Anterior cingulate cortex (tissue), 58 donors: ENCODE measurements at regions not wholly inside any gene's neighbourhood (a gene's known extent, or its start where the extent isn't known, plus 50 kb on each side); places are given as distances from the start of the nearest gene placed in this dataset.

ENCODE experiments used
- DNase-seq, 58 donors: peaks; one replicate each; lab custom pipeline; 2025; lab: John Stamatoyannopoulos, UW

- DNase-seq, result no peak
Measured at GRCh38 chr2:150639383-150639782, 151.9 kb upstream of the RND3 start.

- DNase-seq, result no peak
Measured at GRCh38 chr2:150631236-150631821, 143.9 kb upstream of the RND3 start.

- peak in 11 of 58 donors; percentile 2 to 63 (median 19) for DNase-seq
Measured at GRCh38 chr2:150630587-150631235, 143.2 kb upstream of the RND3 start.

GRCh38 chr2:150627526-150627925 is 140.1 kb upstream of the RND3 start:
- DNase-seq, result no peak

- no peak for DNase-seq
Measured at GRCh38 chr2:150626934-150627411, 139.5 kb upstream of the RND3 start.

GRCh38 chr2:150625741-150626140 is 138.3 kb upstream of the RND3 start:
- no peak for DNase-seq

GRCh38 chr2:150625303-150625702 is 137.8 kb upstream of the RND3 start:
- no peak for DNase-seq

GRCh38 chr2:150624001-150624401 is 136.5 kb upstream of the RND3 start:
- DNase-seq, result peak in 1 of 58 donors; percentile 11

- DNase-seq, result no peak
Measured at GRCh38 chr2:150621526-150622213, 134.2 kb upstream of the RND3 start.

GRCh38 chr2:150620855-150621254 is 133.4 kb upstream of the RND3 start:
- DNase-seq, result no peak

GRCh38 chr2:150620416-150620815 is 132.9 kb upstream of the RND3 start:
- DNase-seq, result no peak

- no peak for DNase-seq
Measured at GRCh38 chr2:150619607-150620330, 132.3 kb upstream of the RND3 start.

GRCh38 chr2:150618245-150618895 is 130.9 kb upstream of the RND3 start:
- no peak for DNase-seq

- DNase-seq, result no peak
Measured at GRCh38 chr2:150617351-150617978, 130.0 kb upstream of the RND3 start.

- DNase-seq, result no peak
Measured at GRCh38 chr2:150612957-150613710, 125.7 kb upstream of the RND3 start.

- no peak for DNase-seq
Measured at GRCh38 chr2:150610670-150611279, 123.3 kb upstream of the RND3 start.

- DNase-seq, result no peak
Measured at GRCh38 chr2:150609831-150610582, 122.5 kb upstream of the RND3 start.

GRCh38 chr2:150608341-150608740 is 120.9 kb upstream of the RND3 start:
- DNase-seq, result no peak
